GM19238 (cell line): ENCODE measurements at regions not wholly inside any gene's neighbourhood (a gene's known extent, or its start where the extent isn't known, plus 50 kb on each side); places are given as distances from the start of the nearest gene placed in this dataset.
"Not testable (repeated sequence)": the region's sequence is repeated elsewhere in the genome, so short reads cannot be mapped to it uniquely, and the experiment has no call there.

ENCODE experiments used
- DNase-seq: peaks from one replicate; pipeline ENCODE4 v3.0.0; 2011; ENCODE audit warnings: low spot score; ENCODE audit not compliant: insufficient read length

GRCh38 chr1:80579055-80579454 lies 1221.7 kb upstream of the ADGRL2 start:
- DNase-seq, result no peak

GRCh38 chr1:80566867-80567266 lies 1233.9 kb upstream of the ADGRL2 start:
- DNase-seq, result no peak

DNA sequence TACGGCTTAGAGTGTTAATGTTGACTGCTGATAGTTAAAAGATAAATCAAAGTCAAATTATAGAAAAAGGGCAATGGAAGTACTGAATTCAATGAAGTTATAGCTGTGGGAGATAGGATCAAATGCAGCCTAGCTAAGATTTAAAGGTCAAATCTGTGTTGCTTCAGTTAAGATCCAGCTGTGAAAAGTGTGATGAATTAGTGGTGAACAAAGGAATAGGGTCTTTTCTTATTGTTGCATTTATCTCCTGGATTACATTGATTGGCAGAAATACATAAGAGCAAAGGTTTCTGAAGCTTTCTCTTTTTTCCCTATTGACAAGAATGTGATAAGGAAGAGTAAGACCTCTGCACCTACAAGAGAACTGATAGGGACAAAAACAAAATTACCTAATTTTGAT lies 1234.6 kb upstream of the ADGRL2 start:
- DNase-seq, result no peak

DNA sequence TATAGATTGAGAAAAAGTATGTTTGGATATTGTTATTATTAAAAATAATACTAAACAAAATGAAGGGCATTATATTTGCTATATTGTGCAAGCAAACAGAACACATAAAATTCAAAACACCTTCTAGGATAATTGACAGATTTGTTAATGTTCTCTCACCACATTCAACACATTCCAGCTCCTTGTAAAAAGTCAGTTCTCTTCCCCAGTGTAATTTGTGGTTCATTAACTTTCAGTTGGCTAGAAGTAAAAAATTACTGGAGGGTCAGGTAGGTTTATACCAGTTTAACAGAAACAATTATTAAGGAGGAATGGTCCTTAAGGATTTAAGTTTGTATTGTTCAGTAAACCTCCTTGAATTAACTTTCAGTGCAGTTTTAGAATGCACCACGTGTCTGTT lies 1235.3 kb upstream of the ADGRL2 start:
- DNase-seq, result no peak

- no peak for DNase-seq
Observed at GRCh38 chr1:80542231-80542630, 1258.5 kb upstream of the ADGRL2 start.

GRCh38 chr1:80540596-80540995 lies 1260.1 kb upstream of the ADGRL2 start:
- no peak for DNase-seq

GRCh38 chr1:80540149-80540548 lies 1260.6 kb upstream of the ADGRL2 start:
- DNase-seq, result no peak

- DNase-seq, result not testable (repeated sequence)
Observed at GRCh38 chr1:80539298-80539697, 1261.4 kb upstream of the ADGRL2 start.

DNA sequence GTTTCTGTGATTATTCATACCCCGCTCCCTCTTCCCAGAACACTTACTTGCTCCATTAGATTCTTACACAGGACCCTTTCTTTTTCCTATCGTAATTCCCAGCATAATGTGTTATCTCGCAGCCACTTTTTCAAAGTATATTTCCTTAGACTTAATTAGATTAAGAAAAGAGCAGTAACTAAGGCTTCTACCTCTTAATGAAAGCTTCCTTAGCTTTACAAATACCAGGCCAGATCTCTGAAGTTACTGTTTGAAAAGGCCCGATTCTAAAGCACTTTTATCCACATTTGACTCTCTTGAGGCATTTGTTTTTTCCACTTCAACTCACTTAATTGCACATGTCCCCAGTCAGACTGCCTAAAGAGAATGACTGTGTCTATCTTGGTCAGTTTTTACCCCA lies 1264.3 kb upstream of the ADGRL2 start:
- no peak for DNase-seq

GRCh38 chr1:80535466-80535865 lies 1265.3 kb upstream of the ADGRL2 start:
- no peak for DNase-seq

GRCh38 chr1:80534606-80535360 lies 1266.0 kb upstream of the ADGRL2 start:
- DNase-seq, result no peak

- no peak for DNase-seq
Observed at GRCh38 chr1:80533775-80534334, 1266.9 kb upstream of the ADGRL2 start.

DNA sequence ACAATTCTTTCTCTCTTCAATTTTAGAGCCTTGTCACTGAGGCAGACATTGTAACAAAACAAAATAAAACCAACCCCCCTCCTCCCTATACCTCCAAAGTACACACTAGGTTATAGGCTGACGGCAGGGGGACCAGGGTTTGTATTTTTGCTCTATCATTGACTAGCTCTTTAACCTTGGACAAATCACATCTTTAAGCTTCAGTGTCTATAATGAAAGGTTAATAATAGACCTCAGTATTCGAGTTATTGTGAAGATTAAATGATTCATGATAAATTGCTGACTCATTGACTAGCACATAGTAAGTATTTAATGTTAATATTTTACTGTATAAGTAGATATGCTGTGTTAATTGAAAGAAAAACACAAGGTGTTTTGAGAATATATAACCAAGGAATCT lies 1267.6 kb upstream of the ADGRL2 start:
- DNase-seq, result no peak

GRCh38 chr1:80531182-80531581 lies 1269.6 kb upstream of the ADGRL2 start:
- DNase-seq, result no peak

GRCh38 chr1:80529546-80529945 lies 1271.2 kb upstream of the ADGRL2 start:
- DNase-seq, result no peak

DNA sequence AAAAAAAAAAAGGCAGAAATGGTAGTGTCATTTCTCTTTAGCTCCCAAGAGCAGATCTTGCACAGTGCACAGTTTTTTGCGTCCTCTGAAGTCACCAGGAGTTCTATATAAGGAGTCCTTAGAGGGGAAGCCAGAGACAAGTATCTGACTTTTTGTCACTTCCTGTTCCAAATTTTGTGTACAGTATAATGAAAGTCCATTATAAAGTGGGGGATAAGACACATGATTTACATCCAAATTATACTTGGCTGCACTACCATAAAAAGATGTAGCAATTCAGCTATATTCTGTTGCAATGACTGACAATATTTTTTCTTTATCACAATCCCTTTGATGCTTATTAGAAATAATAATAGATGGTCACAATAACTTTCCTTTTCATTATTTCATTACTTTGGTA lies 1276.9 kb upstream of the ADGRL2 start:
- no peak for DNase-seq

DNA sequence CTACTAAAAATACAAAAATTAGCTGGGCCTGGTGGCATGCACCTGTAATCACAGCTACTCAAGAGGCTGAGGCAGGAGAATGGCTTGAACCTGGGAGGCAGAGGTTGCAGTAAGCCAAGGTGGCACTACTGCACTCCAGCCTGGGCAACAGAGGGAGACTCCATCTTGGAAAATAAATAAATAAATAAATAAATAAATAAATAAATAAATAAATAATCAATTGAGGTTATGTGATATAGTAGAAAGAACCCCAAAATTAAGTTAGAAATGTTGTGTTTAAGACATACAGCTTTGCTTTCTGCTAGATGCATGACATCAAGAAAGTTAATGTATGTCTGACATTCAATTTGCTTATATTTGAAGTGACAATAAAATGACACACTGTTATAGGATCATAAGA lies 1277.7 kb upstream of the ADGRL2 start:
- DNase-seq, result not testable (repeated sequence)

DNA sequence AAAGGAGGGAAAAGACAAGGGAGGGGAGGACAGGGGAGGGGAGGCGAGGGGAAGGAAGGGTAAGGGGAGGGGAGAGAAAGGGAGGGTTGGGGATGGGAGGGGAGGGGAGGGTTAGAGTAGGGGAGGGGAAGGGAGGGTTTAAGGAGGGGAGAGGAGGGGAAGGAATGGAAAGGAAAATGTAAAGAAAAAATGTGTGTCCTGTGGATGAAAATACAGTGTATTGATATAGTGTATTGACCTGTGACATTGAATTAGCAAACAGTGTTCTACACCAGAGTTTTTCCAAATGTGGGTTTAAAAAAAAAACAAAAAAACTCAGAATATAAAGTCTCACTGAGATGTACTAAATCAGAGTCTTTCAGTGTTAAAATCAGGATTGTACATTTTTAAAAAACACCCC lies 1279.8 kb upstream of the ADGRL2 start:
- no peak for DNase-seq

DNA sequence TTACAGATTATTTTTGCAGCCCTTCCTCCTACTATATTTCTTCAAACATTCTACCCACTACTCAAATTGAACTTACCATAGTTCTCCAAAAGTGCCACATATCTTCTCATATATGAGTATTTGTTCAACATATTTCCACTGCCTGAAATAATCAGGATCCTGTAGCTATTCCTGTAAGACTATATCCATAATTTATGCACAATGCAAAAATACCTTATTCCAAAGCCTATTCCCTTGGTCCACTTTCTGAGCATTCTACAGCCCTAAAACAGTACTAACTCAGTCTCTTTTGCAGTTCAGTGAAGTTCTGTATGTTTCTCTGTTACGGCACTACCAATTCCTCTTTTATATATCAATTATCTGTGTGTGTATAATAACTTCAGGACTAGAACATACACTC lies 1283.7 kb upstream of the ADGRL2 start:
- DNase-seq, result no peak

DNA sequence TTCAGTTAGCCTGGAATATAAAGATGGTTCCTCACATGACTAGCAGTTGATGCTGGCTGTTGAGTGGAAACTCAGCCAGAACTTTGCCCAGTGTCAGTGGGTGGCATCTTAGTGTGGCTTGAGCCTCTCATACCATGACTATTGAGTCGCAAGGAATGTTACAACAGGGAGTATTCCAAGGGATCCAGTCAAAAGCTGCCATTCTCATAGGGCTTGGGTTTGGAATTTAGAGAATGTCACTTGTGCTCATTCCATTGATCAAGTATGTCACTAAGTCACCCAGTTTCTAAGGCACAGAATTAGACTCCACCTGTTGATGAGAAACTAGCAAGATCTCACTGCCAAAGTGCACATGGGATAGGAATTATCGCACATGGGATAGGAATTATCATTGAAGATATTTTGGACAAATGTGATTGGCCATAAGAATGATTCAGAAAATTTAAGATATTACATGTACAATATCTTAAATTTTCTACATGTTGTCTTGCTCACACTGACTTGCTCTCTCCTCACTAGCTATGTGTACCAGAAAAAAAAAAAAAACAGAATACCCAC lies 1290.7 kb upstream of the ADGRL2 start:
- DNase-seq, result no peak

GRCh38 chr1:80506216-80506615 lies 1294.5 kb upstream of the ADGRL2 start:
- no peak for DNase-seq

GRCh38 chr1:80498673-80499072 lies 1302.1 kb upstream of the ADGRL2 start:
- DNase-seq, result no peak

DNA sequence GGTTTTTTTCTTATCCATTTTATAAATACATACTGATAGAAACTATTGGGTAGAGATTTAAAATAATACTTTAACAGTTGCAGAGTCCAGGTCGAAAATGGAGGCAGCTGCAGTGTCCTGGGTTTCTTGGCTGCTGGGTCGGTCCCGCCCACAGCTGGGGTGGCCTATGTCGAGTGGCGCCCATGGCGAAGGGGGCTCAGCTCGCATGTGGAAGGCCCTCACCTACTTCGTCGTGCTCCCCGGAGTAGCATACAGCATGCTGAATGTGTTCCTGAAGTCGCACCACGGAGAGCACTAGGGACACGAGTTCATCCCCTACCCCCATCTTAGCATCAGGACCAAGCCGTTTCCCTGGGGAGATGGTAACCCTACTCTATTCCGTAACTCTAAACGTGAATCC lies 1304.9 kb upstream of the ADGRL2 start:
- no peak for DNase-seq
